ENCODE measurements at regions not wholly inside any gene's neighbourhood (a gene's known extent, or its start where the extent isn't known, plus 50 kb on each side); places are given as distances from the start of the nearest gene placed in this dataset.

- DNase-seq (ENCODE audit: low spot score), result no peak
Observed at GRCh38 chr9:121569266-121569648, 69.6 kb upstream of the GGTA1 start.

GRCh38 chr9:121572581-121572980 is 72.9 kb upstream of the GGTA1 start:
- no peak for DNase-seq (ENCODE audit: low spot score)

- DNase-seq (ENCODE audit: low spot score), result no peak
Observed at GRCh38 chr9:121573717-121574485, 74.3 kb upstream of the GGTA1 start.

- DNase-seq (ENCODE audit: low spot score), result no peak
Observed at GRCh38 chr9:121574774-121575519, 75.3 kb upstream of the GGTA1 start.

GRCh38 chr9:121576281-121577075 is 75.0 kb upstream of the DAB2IP start:
- DNase-seq (ENCODE audit: low spot score), result no peak

- no peak for DNase-seq (ENCODE audit: low spot score)
Observed at GRCh38 chr9:121577166-121577565, 74.3 kb upstream of the DAB2IP start.

- DNase-seq (ENCODE audit: low spot score), result no peak
Observed at GRCh38 chr9:121577572-121577971, 73.9 kb upstream of the DAB2IP start.

GRCh38 chr9:121581786-121582600 is 69.4 kb upstream of the DAB2IP start:
- DNase-seq (ENCODE audit: low spot score), result peak; percentile 74

GRCh38 chr9:121582641-121583040 is 68.8 kb upstream of the DAB2IP start:
- no peak for DNase-seq (ENCODE audit: low spot score)

GRCh38 chr9:121584421-121584820 is 67.0 kb upstream of the DAB2IP start:
- no peak for DNase-seq (ENCODE audit: low spot score)

- DNase-seq (ENCODE audit: low spot score), result no peak
Observed at GRCh38 chr9:121587863-121588262, 63.6 kb upstream of the DAB2IP start.

- DNase-seq (ENCODE audit: low spot score), result no peak
Observed at GRCh38 chr9:121589986-121590385, 61.4 kb upstream of the DAB2IP start.

GRCh38 chr9:121592265-121592664 is 59.2 kb upstream of the DAB2IP start:
- DNase-seq (ENCODE audit: low spot score), result no peak

- DNase-seq (ENCODE audit: low spot score), result no peak
Observed at GRCh38 chr9:121593066-121593465, 58.4 kb upstream of the DAB2IP start.

- DNase-seq (ENCODE audit: low spot score), result no peak
Observed at GRCh38 chr9:121596515-121596914, 54.9 kb upstream of the DAB2IP start.

- DNase-seq (ENCODE audit: low spot score), result no peak
Observed at GRCh38 chr9:121597698-121598166, 53.7 kb upstream of the DAB2IP start.

GRCh38 chr9:121598167-121598964 is 53.1 kb upstream of the DAB2IP start:
- no peak for DNase-seq (ENCODE audit: low spot score)

GRCh38 chr9:121598965-121599871 is 52.2 kb upstream of the DAB2IP start:
- peak; percentile 60 for DNase-seq (ENCODE audit: low spot score)

GRCh38 chr9:121599872-121600585 is 51.4 kb upstream of the DAB2IP start:
- no peak for DNase-seq (ENCODE audit: low spot score)

Data from COLO829 (cell line).